ENCODE measurements at regions not wholly inside any gene's neighbourhood (a gene's known extent, or its start where the extent isn't known, plus 50 kb on each side); places are given as distances from the start of the nearest gene placed in this dataset.

DNA sequence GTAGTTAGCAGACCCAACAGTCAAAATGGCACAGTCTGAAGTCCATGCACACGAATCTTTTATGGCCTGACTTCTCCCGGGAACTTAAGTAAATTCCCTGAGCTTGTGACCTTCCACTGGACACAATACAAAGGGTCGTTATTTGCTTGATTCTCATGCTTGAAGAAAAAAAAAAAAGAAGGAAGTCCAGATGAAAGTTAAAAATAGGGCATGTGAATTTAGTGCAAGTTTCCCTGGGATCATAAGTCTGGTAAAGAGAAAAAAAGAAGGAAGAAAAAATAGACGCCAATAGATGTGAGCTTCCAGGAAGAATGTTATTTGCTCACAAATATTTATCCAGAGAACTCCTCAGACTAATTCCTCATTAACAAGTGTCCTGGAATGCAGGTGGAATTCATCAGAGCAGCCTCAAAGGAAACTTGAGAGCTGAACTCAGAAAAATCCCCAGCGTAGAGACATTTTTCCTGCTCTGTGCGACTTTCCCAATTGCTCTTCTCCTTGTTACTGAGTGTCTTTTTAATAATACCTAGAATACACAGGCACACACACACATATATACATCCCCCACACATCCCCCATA is 616.3 kb downstream of the EBF1 start:
- Histone ChIP-seq H3K36me3 (ENCODE audit: low read length) (no peaks in the 10 kb centered on the region), H3K9ac (ENCODE audit: low read length) (no peak overlapping the region), H3K27ac (ENCODE audit: low read depth, low read length) (no peak overlapping the region), H3F3A (ENCODE audit: insufficient read depth) (no peaks in the 10 kb centered on the region), H3K79me2 (ENCODE audit: insufficient read depth, low read length) (no peaks in the 10 kb centered on the region), H3K9me2 (replicated peaks; ENCODE audit: insufficient read depth, low read length) (no peaks in the 10 kb centered on the region), H4K20me1 (ENCODE audit: low read depth, low read length) (no peaks in the 10 kb centered on the region), H3K4me3 (ENCODE audit: insufficient read depth, low read length, poor library complexity, severe bottlenecking) (no peak overlapping the region), H3K9me3 (ENCODE audit: insufficient read depth, low read length) (no peaks in the 10 kb centered on the region), H3K4me2 (ENCODE audit: low read depth, low read length, poor library complexity, severe bottlenecking) (no peak overlapping the region), H3K27me3 (ENCODE audit: low read length) (no peaks in the 10 kb centered on the region), H2AFZ (ENCODE audit: low read depth, low read length, severe bottlenecking) (no peak overlapping the region)
- TF ChIP-seq, protein P1, sequence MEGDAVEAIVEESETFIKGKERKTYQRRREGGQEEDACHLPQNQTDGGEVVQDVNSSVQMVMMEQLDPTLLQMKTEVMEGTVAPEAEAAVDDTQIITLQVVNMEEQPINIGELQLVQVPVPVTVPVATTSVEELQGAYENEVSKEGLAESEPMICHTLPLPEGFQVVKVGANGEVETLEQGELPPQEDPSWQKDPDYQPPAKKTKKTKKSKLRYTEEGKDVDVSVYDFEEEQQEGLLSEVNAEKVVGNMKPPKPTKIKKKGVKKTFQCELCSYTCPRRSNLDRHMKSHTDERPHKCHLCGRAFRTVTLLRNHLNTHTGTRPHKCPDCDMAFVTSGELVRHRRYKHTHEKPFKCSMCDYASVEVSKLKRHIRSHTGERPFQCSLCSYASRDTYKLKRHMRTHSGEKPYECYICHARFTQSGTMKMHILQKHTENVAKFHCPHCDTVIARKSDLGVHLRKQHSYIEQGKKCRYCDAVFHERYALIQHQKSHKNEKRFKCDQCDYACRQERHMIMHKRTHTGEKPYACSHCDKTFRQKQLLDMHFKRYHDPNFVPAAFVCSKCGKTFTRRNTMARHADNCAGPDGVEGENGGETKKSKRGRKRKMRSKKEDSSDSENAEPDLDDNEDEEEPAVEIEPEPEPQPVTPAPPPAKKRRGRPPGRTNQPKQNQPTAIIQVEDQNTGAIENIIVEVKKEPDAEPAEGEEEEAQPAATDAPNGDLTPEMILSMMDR (IDR thresholded peaks at IDR 0.05; ENCODE audit: insufficient read depth, low read length, poor library complexity, severe bottlenecking) = no peak
- no peak for TF ChIP-seq EZH2phosphoT487 (conservative IDR thresholded peaks at IDR 0.05; ENCODE audit: low read length)

DNA sequence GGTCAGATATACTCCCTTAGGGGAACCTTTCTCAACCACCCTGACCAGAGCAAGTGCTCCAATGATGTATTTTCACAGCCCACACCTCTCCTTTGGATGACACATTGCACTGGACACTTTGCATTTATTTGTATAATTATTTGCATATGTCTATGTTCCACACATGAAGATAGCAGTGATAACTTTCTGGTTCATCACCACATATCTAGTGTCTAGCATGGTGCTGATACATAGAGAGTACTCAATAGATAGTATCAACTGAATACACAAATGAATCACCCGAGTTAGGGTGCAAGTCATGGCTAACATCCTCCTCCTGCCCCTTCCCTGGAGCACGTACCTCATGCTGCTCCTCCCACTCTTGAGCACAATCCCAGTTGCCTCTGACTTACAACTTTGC is 617.6 kb downstream of the EBF1 start:
- Histone ChIP-seq H3K4me2 (ENCODE audit: low read depth, low read length, poor library complexity, severe bottlenecking) (no peak overlapping the region), H4K20me1 (ENCODE audit: low read depth, low read length) (no peaks in the 10 kb centered on the region), H3K36me3 (ENCODE audit: low read length) (no peaks in the 10 kb centered on the region), H3F3A (ENCODE audit: insufficient read depth) (no peaks in the 10 kb centered on the region), H3K79me2 (ENCODE audit: insufficient read depth, low read length) (no peaks in the 10 kb centered on the region), H3K27ac (ENCODE audit: low read depth, low read length) (no peak overlapping the region), H3K27me3 (ENCODE audit: low read length) (no peaks in the 10 kb centered on the region), H3K9ac (ENCODE audit: low read length) (no peak overlapping the region), H3K9me3 (ENCODE audit: insufficient read depth, low read length) (no peaks in the 10 kb centered on the region), H3K9me2 (replicated peaks; ENCODE audit: insufficient read depth, low read length) (no peaks in the 10 kb centered on the region), H3K4me3 (ENCODE audit: insufficient read depth, low read length, poor library complexity, severe bottlenecking) (no peak overlapping the region), H2AFZ (ENCODE audit: low read depth, low read length, severe bottlenecking) (no peak overlapping the region)
- TF ChIP-seq, protein P1 (IDR thresholded peaks at IDR 0.05; ENCODE audit: insufficient read depth, low read length, poor library complexity, severe bottlenecking) = no peak
- TF ChIP-seq EZH2phosphoT487 (conservative IDR thresholded peaks at IDR 0.05; ENCODE audit: low read length) = no peak

DNA sequence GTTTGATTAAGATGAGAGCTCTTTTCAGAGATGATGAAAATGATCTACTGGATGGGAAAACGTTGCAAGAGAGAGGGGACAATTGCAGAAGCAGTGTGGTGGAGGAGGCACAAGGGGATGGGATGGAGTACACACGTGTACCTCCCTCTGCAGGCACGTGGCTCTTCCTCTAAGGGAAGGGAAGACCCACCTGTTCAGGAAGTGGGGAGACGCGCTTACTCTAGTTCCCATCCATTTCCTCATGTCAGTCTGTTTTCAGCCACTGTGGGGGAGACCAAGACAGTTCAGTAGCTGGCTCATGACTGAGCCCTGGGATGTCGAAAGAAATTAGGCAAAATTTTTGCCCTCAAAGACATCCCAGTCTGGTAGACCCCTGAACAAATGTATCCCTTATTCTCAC is 619.2 kb upstream of the CLINT1 start:
- Histone ChIP-seq H3K9me3 (ENCODE audit: insufficient read depth, low read length) (no peaks in the 10 kb centered on the region), H2AFZ (ENCODE audit: low read depth, low read length, severe bottlenecking) (no peak overlapping the region), H3K9ac (ENCODE audit: low read length) (no peak overlapping the region), H3K79me2 (ENCODE audit: insufficient read depth, low read length) (no peaks in the 10 kb centered on the region), H4K20me1 (ENCODE audit: low read depth, low read length) (no peaks in the 10 kb centered on the region), H3K27me3 (ENCODE audit: low read length) (no peaks in the 10 kb centered on the region), H3K9me2 (replicated peaks; ENCODE audit: insufficient read depth, low read length) (no peaks in the 10 kb centered on the region), H3F3A (ENCODE audit: insufficient read depth) (no peaks in the 10 kb centered on the region), H3K27ac (ENCODE audit: low read depth, low read length) (no peak overlapping the region), H3K36me3 (ENCODE audit: low read length) (no peaks in the 10 kb centered on the region), H3K4me3 (ENCODE audit: insufficient read depth, low read length, poor library complexity, severe bottlenecking) (no peak overlapping the region), H3K4me2 (ENCODE audit: low read depth, low read length, poor library complexity, severe bottlenecking) (no peak overlapping the region)
- no peak for TF ChIP-seq EZH2phosphoT487 (conservative IDR thresholded peaks at IDR 0.05; ENCODE audit: low read length)
- TF ChIP-seq, protein P1 (IDR thresholded peaks at IDR 0.05; ENCODE audit: insufficient read depth, low read length, poor library complexity, severe bottlenecking) = no peak

Data from SU-DHL-6 (cell line).